ENCODE measurements at regions not wholly inside any gene's neighbourhood (a gene's known extent, or its start where the extent isn't known, plus 50 kb on each side); places are given as distances from the start of the nearest gene placed in this dataset.

- DNase-seq, result no peak
These were observed 67.0 kb upstream of the AMPD3 start for GRCh38 chr11:10388101-10388500.

- no peak for DNase-seq
These were observed 66.5 kb upstream of the AMPD3 start for GRCh38 chr11:10388574-10388973.

GRCh38 chr11:10390375-10390774 is 64.7 kb upstream of the AMPD3 start:
- DNase-seq, result no peak

- DNase-seq, result no peak
These were observed 62.7 kb upstream of the AMPD3 start for GRCh38 chr11:10392095-10393079.

- DNase-seq, result no peak
These were observed 60.6 kb upstream of the AMPD3 start for GRCh38 chr11:10394229-10395101.

- no peak for DNase-seq
These were observed 59.7 kb upstream of the AMPD3 start for GRCh38 chr11:10395166-10395897.

GRCh38 chr11:10396771-10397170 is 58.3 kb upstream of the AMPD3 start:
- no peak for DNase-seq

GRCh38 chr11:10397226-10397987 is 57.7 kb upstream of the AMPD3 start:
- DNase-seq, result no peak

- DNase-seq, result no peak
These were observed 56.5 kb upstream of the AMPD3 start for GRCh38 chr11:10398525-10398924.

GRCh38 chr11:10400856-10401255 is 54.2 kb upstream of the AMPD3 start:
- no peak for DNase-seq

- no peak for DNase-seq
These were observed 53.8 kb upstream of the AMPD3 start for GRCh38 chr11:10401256-10401655.

GRCh38 chr11:10401696-10402392 is 53.2 kb upstream of the AMPD3 start:
- no peak for DNase-seq

Measured in activated CD4-positive, alpha-beta T cell treated with anti-CD3 and anti-CD28 coated beads, Interleukin-2, amount 50 U/mL, for 4 hours (primary cell).